ENCODE measurements at regions not wholly inside any gene's neighbourhood (a gene's known extent, or its start where the extent isn't known, plus 50 kb on each side); places are given as distances from the start of the nearest gene placed in this dataset.

DNA sequence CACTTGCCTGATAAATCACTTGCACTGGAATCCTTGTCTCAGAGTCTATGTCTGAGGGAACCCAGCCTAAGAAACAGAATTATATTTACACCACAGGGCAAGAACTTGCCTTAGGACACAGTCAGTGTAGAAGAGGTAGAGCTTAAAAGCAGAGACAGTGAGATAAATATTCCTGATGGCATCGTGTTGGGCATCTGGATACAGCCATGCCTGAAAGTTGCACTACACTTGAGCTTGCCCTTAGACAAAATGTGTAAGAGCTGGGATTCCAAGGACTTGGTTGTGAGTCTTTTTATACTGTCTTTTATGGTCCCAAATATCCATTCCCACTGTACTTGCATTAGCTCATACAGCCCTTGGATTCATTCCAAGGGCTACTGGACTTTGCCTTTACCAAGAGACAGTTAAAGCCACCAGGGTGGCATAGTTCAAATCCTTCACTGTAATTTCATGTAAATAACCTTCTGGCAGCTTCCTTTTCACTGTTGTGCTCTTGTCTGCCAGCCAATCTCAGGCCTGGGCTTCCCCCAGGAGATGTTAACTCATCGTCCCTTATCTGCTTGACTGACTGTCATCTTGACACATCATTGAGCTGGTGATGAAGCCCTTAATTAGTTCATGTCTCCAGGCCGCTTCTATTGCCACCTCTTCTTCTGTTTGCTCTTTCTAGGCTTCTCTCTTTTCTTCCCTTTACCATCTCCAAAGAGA lies 577.9 kb upstream of the TBX3 start:
- TF ChIP-seq CHAMP1 (IDR thresholded peaks at IDR 0.05) (no peak), GABPA (tag; conservative IDR thresholded peaks at IDR 0.05; ENCODE audit: low read depth) (no peak), ZNF121 (CRISPR knock-in tag; conservative IDR thresholded peaks at IDR 0.05) (no peak), ZNF561 (CRISPR knock-in tag; conservative IDR thresholded peaks at IDR 0.05) (no peak), NFIC (IDR thresholded peaks at IDR 0.05) (no peak), HDAC8 (tag; IDR thresholded peaks at IDR 0.05) (no peak), SREBF1 (IDR thresholded peaks at IDR 0.05; ENCODE audit: borderline replicate concordance, low read depth, low read length) (no peak), SNAPC5 (CRISPR knock-in tag; IDR thresholded peaks at IDR 0.05) (no peak), NR2F6 (CRISPR knock-in tag; IDR thresholded peaks at IDR 0.05) (no peak), E2F8 (IDR thresholded peaks at IDR 0.05; ENCODE audit: low read depth, partially characterized antibody) (no peak), ZBTB33 (CRISPR knock-in tag; IDR thresholded peaks at IDR 0.05) (no peak), POLR2AphosphoS5 (IDR thresholded peaks at IDR 0.05; ENCODE audit: control insufficient read depth, insufficient read depth, low read depth, low read length) (no peak)
- TF ChIP-seq, protein P1, sequence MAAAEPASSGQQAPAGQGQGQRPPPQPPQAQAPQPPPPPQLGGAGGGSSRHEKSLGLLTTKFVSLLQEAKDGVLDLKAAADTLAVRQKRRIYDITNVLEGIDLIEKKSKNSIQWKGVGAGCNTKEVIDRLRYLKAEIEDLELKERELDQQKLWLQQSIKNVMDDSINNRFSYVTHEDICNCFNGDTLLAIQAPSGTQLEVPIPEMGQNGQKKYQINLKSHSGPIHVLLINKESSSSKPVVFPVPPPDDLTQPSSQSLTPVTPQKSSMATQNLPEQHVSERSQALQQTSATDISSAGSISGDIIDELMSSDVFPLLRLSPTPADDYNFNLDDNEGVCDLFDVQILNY (CRISPR knock-in tag; IDR thresholded peaks at IDR 0.05): no peak
- TF ChIP-seq, protein P2, sequence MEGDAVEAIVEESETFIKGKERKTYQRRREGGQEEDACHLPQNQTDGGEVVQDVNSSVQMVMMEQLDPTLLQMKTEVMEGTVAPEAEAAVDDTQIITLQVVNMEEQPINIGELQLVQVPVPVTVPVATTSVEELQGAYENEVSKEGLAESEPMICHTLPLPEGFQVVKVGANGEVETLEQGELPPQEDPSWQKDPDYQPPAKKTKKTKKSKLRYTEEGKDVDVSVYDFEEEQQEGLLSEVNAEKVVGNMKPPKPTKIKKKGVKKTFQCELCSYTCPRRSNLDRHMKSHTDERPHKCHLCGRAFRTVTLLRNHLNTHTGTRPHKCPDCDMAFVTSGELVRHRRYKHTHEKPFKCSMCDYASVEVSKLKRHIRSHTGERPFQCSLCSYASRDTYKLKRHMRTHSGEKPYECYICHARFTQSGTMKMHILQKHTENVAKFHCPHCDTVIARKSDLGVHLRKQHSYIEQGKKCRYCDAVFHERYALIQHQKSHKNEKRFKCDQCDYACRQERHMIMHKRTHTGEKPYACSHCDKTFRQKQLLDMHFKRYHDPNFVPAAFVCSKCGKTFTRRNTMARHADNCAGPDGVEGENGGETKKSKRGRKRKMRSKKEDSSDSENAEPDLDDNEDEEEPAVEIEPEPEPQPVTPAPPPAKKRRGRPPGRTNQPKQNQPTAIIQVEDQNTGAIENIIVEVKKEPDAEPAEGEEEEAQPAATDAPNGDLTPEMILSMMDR (IDR thresholded peaks at IDR 0.05 in 2 of 3, conservative IDR thresholded peaks at IDR 0.05 in 1 of 3; ENCODE audit: insufficient read depth in 2 of 3, low read depth in 1 of 3, low read length in 3 of 3): no peak

All from K562 (cell line).